ENCODE measurements at regions not wholly inside any gene's neighbourhood (a gene's known extent, or its start where the extent isn't known, plus 50 kb on each side); places are given as distances from the start of the nearest gene placed in this dataset.

DNA sequence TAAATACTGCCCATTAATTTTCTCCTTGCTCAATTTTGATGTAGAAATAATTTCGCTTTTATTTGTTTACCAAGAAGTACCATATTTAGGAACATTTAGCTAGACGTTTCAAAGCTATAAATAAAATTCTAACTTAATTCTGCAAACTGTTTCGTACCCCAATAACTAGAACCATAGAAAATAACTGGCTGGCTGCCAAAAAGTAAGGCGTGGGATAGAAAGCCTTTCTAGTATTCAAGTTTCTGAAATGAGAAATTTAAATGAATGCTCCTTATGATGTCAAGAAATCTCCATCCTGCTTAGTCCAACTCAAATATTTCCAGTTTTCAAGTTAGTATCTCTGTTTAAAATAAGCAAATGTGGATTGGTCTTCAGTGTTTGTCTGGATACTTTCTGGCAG lies 167.4 kb downstream of the FBXO8 start:
- Histone ChIP-seq H3K27ac (replicated peaks) (no peak overlapping the region), H3K27me3 (ENCODE audit: insufficient read depth, poor library complexity, severe bottlenecking) (no peaks in the 10 kb centered on the region), H3K4me3 (replicated peaks; ENCODE audit: insufficient read depth, low read length) (no peak overlapping the region)
- DNase-seq (ENCODE audit: low read depth in 1 of 2, low spot score in 1 of 2), result no peak
- no peak for TF ChIP-seq SPI1 (IDR thresholded peaks at IDR 0.05; ENCODE audit: borderline replicate concordance, low read depth)
- TF ChIP-seq, protein P1, sequence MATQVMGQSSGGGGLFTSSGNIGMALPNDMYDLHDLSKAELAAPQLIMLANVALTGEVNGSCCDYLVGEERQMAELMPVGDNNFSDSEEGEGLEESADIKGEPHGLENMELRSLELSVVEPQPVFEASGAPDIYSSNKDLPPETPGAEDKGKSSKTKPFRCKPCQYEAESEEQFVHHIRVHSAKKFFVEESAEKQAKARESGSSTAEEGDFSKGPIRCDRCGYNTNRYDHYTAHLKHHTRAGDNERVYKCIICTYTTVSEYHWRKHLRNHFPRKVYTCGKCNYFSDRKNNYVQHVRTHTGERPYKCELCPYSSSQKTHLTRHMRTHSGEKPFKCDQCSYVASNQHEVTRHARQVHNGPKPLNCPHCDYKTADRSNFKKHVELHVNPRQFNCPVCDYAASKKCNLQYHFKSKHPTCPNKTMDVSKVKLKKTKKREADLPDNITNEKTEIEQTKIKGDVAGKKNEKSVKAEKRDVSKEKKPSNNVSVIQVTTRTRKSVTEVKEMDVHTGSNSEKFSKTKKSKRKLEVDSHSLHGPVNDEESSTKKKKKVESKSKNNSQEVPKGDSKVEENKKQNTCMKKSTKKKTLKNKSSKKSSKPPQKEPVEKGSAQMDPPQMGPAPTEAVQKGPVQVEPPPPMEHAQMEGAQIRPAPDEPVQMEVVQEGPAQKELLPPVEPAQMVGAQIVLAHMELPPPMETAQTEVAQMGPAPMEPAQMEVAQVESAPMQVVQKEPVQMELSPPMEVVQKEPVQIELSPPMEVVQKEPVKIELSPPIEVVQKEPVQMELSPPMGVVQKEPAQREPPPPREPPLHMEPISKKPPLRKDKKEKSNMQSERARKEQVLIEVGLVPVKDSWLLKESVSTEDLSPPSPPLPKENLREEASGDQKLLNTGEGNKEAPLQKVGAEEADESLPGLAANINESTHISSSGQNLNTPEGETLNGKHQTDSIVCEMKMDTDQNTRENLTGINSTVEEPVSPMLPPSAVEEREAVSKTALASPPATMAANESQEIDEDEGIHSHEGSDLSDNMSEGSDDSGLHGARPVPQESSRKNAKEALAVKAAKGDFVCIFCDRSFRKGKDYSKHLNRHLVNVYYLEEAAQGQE (IDR thresholded peaks at IDR 0.05; ENCODE audit: insufficient replicate concordance, low read depth), result no peak
- TF ChIP-seq, protein P2, sequence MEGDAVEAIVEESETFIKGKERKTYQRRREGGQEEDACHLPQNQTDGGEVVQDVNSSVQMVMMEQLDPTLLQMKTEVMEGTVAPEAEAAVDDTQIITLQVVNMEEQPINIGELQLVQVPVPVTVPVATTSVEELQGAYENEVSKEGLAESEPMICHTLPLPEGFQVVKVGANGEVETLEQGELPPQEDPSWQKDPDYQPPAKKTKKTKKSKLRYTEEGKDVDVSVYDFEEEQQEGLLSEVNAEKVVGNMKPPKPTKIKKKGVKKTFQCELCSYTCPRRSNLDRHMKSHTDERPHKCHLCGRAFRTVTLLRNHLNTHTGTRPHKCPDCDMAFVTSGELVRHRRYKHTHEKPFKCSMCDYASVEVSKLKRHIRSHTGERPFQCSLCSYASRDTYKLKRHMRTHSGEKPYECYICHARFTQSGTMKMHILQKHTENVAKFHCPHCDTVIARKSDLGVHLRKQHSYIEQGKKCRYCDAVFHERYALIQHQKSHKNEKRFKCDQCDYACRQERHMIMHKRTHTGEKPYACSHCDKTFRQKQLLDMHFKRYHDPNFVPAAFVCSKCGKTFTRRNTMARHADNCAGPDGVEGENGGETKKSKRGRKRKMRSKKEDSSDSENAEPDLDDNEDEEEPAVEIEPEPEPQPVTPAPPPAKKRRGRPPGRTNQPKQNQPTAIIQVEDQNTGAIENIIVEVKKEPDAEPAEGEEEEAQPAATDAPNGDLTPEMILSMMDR (IDR thresholded peaks at IDR 0.05; ENCODE audit: insufficient read depth, low read length), result no peak
- no peak for TF ChIP-seq GABPA (IDR thresholded peaks at IDR 0.05; ENCODE audit: low read depth)
- no peak for TF ChIP-seq POLR2AphosphoS5 (IDR thresholded peaks at IDR 0.05; ENCODE audit: low read depth)

DNA sequence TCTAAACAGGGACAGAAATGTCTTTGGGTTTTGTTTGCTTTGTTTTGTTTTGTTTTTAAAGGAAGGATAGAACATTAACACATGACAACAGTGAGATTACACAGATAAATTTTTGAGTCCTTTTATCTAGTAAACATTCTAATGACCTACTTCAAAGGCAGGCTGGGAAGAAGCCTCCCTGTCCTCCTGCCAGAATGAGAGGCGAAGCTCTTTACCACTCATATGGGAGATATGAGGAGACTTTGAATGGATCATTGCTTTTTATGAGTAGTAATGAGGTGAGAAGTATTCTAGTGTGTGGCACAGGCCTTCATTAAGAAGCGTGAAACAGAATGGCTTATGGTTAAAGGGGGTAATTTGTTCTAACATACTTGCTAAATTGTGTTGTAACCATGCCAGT lies 172.0 kb downstream of the FBXO8 start:
- Histone ChIP-seq H3K27ac (replicated peaks) (no peak overlapping the region), H3K4me3 (replicated peaks; ENCODE audit: insufficient read depth, low read length) (no peak overlapping the region), H3K27me3 (ENCODE audit: insufficient read depth, poor library complexity, severe bottlenecking) (peaks cover 6% of the 10 kb centered on the region)
- TF ChIP-seq GABPA (IDR thresholded peaks at IDR 0.05; ENCODE audit: low read depth), result no peak
- TF ChIP-seq, protein P2 (IDR thresholded peaks at IDR 0.05; ENCODE audit: insufficient read depth, low read length), result no peak
- TF ChIP-seq POLR2AphosphoS5 (IDR thresholded peaks at IDR 0.05; ENCODE audit: low read depth), result no peak
- TF ChIP-seq, protein P1 (IDR thresholded peaks at IDR 0.05; ENCODE audit: insufficient replicate concordance, low read depth), result no peak
- no peak for TF ChIP-seq SPI1 (IDR thresholded peaks at IDR 0.05; ENCODE audit: borderline replicate concordance, low read depth)
- DNase-seq (ENCODE audit: low read depth in 1 of 2, low spot score in 1 of 2), result no peak

DNA sequence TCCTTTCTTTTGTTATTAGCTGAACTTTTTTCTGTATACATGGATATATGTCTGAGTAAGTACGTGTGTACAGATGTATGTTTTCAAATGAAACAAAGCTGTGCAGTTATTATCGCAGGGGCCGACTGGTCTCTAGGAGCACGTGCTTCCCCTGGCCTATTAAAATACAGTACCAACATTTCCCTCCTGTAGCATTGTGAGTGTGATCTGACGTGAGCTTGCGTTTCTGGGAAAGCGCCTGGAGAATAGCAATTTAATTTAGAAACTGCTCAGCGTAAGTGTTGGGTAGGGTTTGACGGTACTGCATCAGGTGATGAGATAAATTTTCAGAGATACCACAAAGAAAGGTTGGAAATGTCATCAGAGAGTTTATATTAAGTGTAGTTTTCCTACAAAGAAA lies 173.3 kb downstream of the FBXO8 start:
- TF ChIP-seq, protein P1 (IDR thresholded peaks at IDR 0.05; ENCODE audit: insufficient replicate concordance, low read depth), result no peak
- TF ChIP-seq GABPA (IDR thresholded peaks at IDR 0.05; ENCODE audit: low read depth), result no peak
- TF ChIP-seq SPI1 (IDR thresholded peaks at IDR 0.05; ENCODE audit: borderline replicate concordance, low read depth), result no peak
- no peak for TF ChIP-seq POLR2AphosphoS5 (IDR thresholded peaks at IDR 0.05; ENCODE audit: low read depth)
- TF ChIP-seq, protein P2 (IDR thresholded peaks at IDR 0.05; ENCODE audit: insufficient read depth, low read length), result no peak
- Histone ChIP-seq H3K4me3 (replicated peaks; ENCODE audit: insufficient read depth, low read length) (no peak overlapping the region), H3K27me3 (ENCODE audit: insufficient read depth, poor library complexity, severe bottlenecking) (peaks cover 6% of the 10 kb centered on the region), H3K27ac (replicated peaks) (no peak overlapping the region)
- no peak for DNase-seq (ENCODE audit: low read depth in 1 of 2, low spot score in 1 of 2)

Measured in HL-60 (cell line).